ENCODE measurements at regions not wholly inside any gene's neighbourhood (a gene's known extent, or its start where the extent isn't known, plus 50 kb on each side); places are given as distances from the start of the nearest gene placed in this dataset.

GRCh38 chr2:171615069-171615468 is 72.2 kb upstream of the DYNC1I2 start:
- Histone ChIP-seq H3K36me3 (ENCODE audit: control insufficient read depth in 4 of 4, insufficient read depth in 3 of 4, low read depth in 1 of 4, low read length in 3 of 4) (no peaks in the 10 kb centered on the region), H3K4me1 (ENCODE audit: control insufficient read depth in 4 of 4, insufficient read depth in 4 of 4, low read length in 3 of 4) (no peaks in the 10 kb centered on the region), H3K4me3 (ENCODE audit: low read depth in 1 of 3, low read length in 3 of 3) (no peak overlapping the region), H3K27me3 (ENCODE audit: control insufficient read depth in 4 of 4, insufficient read depth in 4 of 4, low read length in 3 of 4) (no peaks in the 10 kb centered on the region), H3K27ac (ENCODE audit: low read depth in 1 of 2, low read length in 2 of 2) (no peak overlapping the region), H3K9me3 (ENCODE audit: control insufficient read depth in 4 of 4, low read length in 3 of 4) (no peaks in the 10 kb centered on the region), H3K9ac (ENCODE audit: low read depth in 1 of 2, low read length in 2 of 2) (no peak overlapping the region)
- WGBS = 88% methylated on average over 1 of the region's 1 CpG
- DNase-seq (ENCODE audit: low spot score) = no peak
- TF ChIP-seq CTCF (IDR thresholded peaks at IDR 0.05; ENCODE audit: low read depth, low read length, missing input control) (no peak), MAX (IDR thresholded peaks at IDR 0.05) (no peak)

- no peaks in the 10 kb centered on the region for H3K36me3 ChIP-seq (ENCODE audit: control insufficient read depth in 4 of 4, insufficient read depth in 3 of 4, low read depth in 1 of 4, low read length in 3 of 4)
- no peak for DNase-seq (ENCODE audit: low spot score)
- TF ChIP-seq TAF1 (conservative IDR thresholded peaks at IDR 0.05) (no peak), ZBTB33 (IDR thresholded peaks at IDR 0.05) (no peak), REST (IDR thresholded peaks at IDR 0.05) (no peak)
- no peak overlapping the region for H3K4me3 ChIP-seq (ENCODE audit: low read depth in 1 of 3, low read length in 3 of 3)
- H3K4me1 ChIP-seq (ENCODE audit: control insufficient read depth in 4 of 4, insufficient read depth in 4 of 4, low read length in 3 of 4) = no peaks in the 10 kb centered on the region
- H3K27me3 ChIP-seq (ENCODE audit: control insufficient read depth in 4 of 4, insufficient read depth in 4 of 4, low read length in 3 of 4) = no peaks in the 10 kb centered on the region
- no peak overlapping the region for H3K9ac ChIP-seq (ENCODE audit: low read depth in 1 of 2, low read length in 2 of 2)
- H3K9me3 ChIP-seq (ENCODE audit: control insufficient read depth in 4 of 4, low read length in 3 of 4) = no peaks in the 10 kb centered on the region
- WGBS = 90% methylated on average over 2 of the region's 2 CpGs
- H3K27ac ChIP-seq (ENCODE audit: low read depth in 1 of 2, low read length in 2 of 2) = no peak overlapping the region
These were observed 69.3 kb upstream of the DYNC1I2 start for GRCh38 chr2:171617981-171618380.

- no peaks in the 10 kb centered on the region for H3K4me1 ChIP-seq (ENCODE audit: control insufficient read depth in 4 of 4, insufficient read depth in 4 of 4, low read length in 3 of 4)
- DNase-seq (ENCODE audit: low spot score) = no peak
- H3K36me3 ChIP-seq (ENCODE audit: control insufficient read depth in 4 of 4, insufficient read depth in 3 of 4, low read depth in 1 of 4, low read length in 3 of 4) = no peaks in the 10 kb centered on the region
- no peak overlapping the region for H3K27ac ChIP-seq (ENCODE audit: low read depth in 1 of 2, low read length in 2 of 2)
- no peak for TF ChIP-seq RXRA (IDR thresholded peaks at IDR 0.05)
- TF ChIP-seq SP1 (IDR thresholded peaks at IDR 0.05) = no peak
- no peak for TF ChIP-seq NR2F2 (IDR thresholded peaks at IDR 0.05)
- no peak for TF ChIP-seq FOXA2 (IDR thresholded peaks at IDR 0.05)
- no peak for TF ChIP-seq TAF1 (conservative IDR thresholded peaks at IDR 0.05)
- TF ChIP-seq REST (IDR thresholded peaks at IDR 0.05) = no peak
- no peak for TF ChIP-seq ZBTB33 (IDR thresholded peaks at IDR 0.05)
- TF ChIP-seq MAX (IDR thresholded peaks at IDR 0.05) = no peak
- TF ChIP-seq GABPA (IDR thresholded peaks at IDR 0.05 in 1 of 2, conservative IDR thresholded peaks at IDR 0.05 in 1 of 2) = no peak
- TF ChIP-seq JUND (IDR thresholded peaks at IDR 0.05) = no peak
- H3K9ac ChIP-seq (ENCODE audit: low read depth in 1 of 2, low read length in 2 of 2) = no peak overlapping the region
- 75% methylated on average over 2 of the region's 2 CpGs for WGBS
- H3K9me3 ChIP-seq (ENCODE audit: control insufficient read depth in 4 of 4, low read length in 3 of 4) = peaks cover 0 to 14% (median 6%) of the 10 kb centered on the region in 4 donors
- H3K27me3 ChIP-seq (ENCODE audit: control insufficient read depth in 4 of 4, insufficient read depth in 4 of 4, low read length in 3 of 4) = no peaks in the 10 kb centered on the region
- no peak overlapping the region for H3K4me3 ChIP-seq (ENCODE audit: low read depth in 1 of 3, low read length in 3 of 3)
These were observed 62.3 kb upstream of the DYNC1I2 start for GRCh38 chr2:171625006-171625405.
